ENCODE measurements at regions not wholly inside any gene's neighbourhood (a gene's known extent, or its start where the extent isn't known, plus 50 kb on each side); places are given as distances from the start of the nearest gene placed in this dataset.
"Not testable (repeated sequence)": the region's sequence is repeated elsewhere in the genome, so short reads cannot be mapped to it uniquely, and the experiment has no call there.

DNA sequence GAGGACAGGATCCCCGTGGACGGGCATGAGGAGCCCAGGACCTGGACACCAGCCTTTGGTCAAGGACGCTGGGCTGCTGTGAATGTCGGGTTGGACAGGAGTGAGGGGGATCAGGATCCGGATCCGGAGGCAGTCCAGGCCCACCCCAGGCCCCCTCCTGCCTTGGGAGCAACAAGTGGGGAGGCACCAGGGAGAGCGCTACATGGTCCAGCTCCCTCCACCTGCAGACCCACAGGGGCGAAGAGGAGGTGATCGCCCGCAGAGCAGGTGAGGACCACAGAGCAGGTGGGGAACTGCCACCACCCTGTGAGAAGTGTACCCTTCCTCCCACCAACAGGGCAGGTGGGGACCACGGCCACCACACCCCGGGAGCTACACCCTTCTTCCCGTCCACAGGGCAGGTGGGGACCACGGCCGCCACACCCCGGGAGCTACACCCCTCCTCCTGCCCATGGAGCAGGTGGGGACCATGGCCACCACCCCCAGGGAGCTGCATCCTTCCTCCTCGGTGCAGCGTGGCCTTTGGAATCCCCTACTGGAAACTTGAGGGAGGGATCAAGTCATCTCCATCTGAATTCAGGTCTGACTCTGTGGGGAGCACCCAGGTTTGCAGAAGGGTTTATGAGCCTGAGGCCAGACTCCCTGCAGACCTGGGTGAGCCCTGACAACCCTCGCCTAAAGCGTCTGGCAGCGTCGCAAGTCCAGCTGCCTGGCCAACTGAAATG lies 141.0 kb downstream of the BRD1 start:
- no peak overlapping the region for H3K4me3 ChIP-seq (ENCODE audit: low read depth, low read length)
- TF ChIP-seq MYC (IDR thresholded peaks at IDR 0.05; ENCODE audit: low read depth, low read length), result no peak
- TF ChIP-seq, protein P1, sequence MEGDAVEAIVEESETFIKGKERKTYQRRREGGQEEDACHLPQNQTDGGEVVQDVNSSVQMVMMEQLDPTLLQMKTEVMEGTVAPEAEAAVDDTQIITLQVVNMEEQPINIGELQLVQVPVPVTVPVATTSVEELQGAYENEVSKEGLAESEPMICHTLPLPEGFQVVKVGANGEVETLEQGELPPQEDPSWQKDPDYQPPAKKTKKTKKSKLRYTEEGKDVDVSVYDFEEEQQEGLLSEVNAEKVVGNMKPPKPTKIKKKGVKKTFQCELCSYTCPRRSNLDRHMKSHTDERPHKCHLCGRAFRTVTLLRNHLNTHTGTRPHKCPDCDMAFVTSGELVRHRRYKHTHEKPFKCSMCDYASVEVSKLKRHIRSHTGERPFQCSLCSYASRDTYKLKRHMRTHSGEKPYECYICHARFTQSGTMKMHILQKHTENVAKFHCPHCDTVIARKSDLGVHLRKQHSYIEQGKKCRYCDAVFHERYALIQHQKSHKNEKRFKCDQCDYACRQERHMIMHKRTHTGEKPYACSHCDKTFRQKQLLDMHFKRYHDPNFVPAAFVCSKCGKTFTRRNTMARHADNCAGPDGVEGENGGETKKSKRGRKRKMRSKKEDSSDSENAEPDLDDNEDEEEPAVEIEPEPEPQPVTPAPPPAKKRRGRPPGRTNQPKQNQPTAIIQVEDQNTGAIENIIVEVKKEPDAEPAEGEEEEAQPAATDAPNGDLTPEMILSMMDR (IDR thresholded peaks at IDR 0.05; ENCODE audit: low read depth, low read length), result no peak
- TF ChIP-seq POLR2A (IDR thresholded peaks at IDR 0.05; ENCODE audit: extremely low read depth, insufficient read length), result no peak
- TF ChIP-seq, protein P2, sequence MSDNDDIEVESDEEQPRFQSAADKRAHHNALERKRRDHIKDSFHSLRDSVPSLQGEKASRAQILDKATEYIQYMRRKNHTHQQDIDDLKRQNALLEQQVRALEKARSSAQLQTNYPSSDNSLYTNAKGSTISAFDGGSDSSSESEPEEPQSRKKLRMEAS (IDR thresholded peaks at IDR 0.05; ENCODE audit: low read depth, low read length), result no peak
- DNase-seq (ENCODE audit: low read depth), result no peak

DNA sequence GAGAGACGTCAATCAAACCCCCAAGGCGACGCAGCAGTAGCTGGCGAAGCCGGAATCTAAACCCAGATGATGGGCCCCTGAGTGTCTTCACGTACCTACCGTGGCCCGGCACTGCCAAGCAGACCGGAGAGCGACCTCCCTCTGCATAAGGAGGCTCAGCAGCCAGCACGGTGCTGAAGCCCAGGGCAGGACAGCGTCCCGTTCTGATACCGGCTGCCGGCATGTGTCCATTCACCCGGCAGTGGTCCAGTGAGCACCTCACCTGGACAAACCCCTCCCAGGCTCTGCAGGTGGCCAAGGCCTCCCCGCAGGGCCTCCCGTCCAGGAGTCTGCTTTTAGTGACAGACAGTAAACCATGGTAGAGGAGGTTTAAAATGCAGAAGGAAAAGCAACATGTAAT lies 142.0 kb downstream of the BRD1 start:
- no peak for TF ChIP-seq POLR2A (IDR thresholded peaks at IDR 0.05; ENCODE audit: extremely low read depth, insufficient read length)
- TF ChIP-seq, protein P2 (IDR thresholded peaks at IDR 0.05; ENCODE audit: low read depth, low read length), result no peak
- TF ChIP-seq MYC (IDR thresholded peaks at IDR 0.05; ENCODE audit: low read depth, low read length), result no peak
- no peak overlapping the region for H3K4me3 ChIP-seq (ENCODE audit: low read depth, low read length)

DNA sequence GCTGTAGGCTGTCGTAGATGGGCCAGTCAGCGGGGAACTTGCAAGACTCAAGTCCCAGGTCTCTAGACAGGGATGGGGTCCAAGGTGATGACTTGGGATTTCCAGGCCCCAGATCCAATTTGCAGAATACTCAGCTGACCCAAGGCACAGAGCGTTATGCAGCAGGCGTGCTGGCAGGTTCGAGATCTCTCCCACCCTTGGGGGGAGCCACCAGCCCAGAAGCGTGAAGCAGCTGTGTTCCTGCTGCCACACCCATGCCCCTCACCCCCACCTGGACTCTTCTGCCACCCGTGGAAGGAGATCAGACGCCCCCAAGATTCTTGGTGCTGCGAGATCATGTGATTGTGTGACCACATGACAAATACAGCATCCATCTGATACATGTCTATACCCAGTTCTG lies 142.6 kb downstream of the BRD1 start:
- H3K4me3 ChIP-seq (ENCODE audit: low read depth, low read length), result no peak overlapping the region
- TF ChIP-seq, protein P2 (IDR thresholded peaks at IDR 0.05; ENCODE audit: low read depth, low read length), result no peak
- TF ChIP-seq, protein P1 (IDR thresholded peaks at IDR 0.05; ENCODE audit: low read depth, low read length), result no peak
- TF ChIP-seq MYC (IDR thresholded peaks at IDR 0.05; ENCODE audit: low read depth, low read length) (no peak), POLR2A (IDR thresholded peaks at IDR 0.05; ENCODE audit: extremely low read depth, insufficient read length) (no peak)
- no peak for DNase-seq (ENCODE audit: low read depth)

More for the DNA sequence above, 142.0 kb downstream of the BRD1 start:
- DNase-seq (ENCODE audit: low read depth), result no peak

DNA sequence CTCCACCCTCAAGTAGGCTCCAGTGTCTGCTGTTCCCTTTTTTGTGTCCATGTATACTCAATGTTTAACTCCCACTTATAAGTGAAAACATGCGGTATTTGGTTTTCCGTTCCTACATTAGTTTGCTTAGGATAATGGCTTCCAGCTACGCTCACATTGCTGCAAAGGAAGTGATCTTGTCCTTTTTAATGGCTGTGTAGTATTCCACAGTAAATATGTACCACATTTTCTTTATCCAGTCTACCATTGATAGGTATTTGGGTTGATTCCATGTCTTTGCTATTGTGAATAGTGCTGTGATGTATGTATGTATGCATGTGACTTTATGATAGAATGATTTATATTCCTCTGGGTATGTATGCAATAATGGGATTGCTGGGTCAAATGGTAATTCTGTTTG lies 144.6 kb downstream of the BRD1 start:
- H3K4me3 ChIP-seq (ENCODE audit: low read depth, low read length), result no peak overlapping the region
- DNase-seq (ENCODE audit: low read depth), result no peak
- TF ChIP-seq, protein P2 (IDR thresholded peaks at IDR 0.05; ENCODE audit: low read depth, low read length), result no peak
- TF ChIP-seq POLR2A (IDR thresholded peaks at IDR 0.05; ENCODE audit: extremely low read depth, insufficient read length), result no peak
- TF ChIP-seq MYC (IDR thresholded peaks at IDR 0.05; ENCODE audit: low read depth, low read length), result no peak
- TF ChIP-seq, protein P1 (IDR thresholded peaks at IDR 0.05; ENCODE audit: low read depth, low read length), result no peak

DNA sequence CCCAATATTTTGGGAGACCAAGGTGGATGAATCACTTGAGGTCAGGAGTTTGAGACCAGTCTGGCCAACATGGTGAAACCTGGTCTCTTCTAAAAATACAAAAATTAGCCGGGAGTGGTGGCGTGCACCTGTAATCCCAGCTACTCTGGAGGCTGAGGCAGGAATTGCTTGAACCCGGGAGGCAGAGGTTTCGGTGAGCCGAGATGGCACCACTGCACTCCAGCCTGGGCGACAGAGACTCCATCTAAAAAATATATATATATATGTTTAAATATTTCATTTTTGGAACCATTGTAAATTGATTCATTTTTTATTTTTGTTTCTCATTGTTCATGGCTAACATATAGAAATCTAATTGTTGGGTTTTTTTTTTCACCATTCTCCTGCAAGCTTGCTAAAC lies 146.9 kb downstream of the BRD1 start:
- H3K4me3 ChIP-seq (ENCODE audit: low read depth, low read length); DNase-seq (ENCODE audit: low read depth): not testable (repeated sequence)

DNA sequence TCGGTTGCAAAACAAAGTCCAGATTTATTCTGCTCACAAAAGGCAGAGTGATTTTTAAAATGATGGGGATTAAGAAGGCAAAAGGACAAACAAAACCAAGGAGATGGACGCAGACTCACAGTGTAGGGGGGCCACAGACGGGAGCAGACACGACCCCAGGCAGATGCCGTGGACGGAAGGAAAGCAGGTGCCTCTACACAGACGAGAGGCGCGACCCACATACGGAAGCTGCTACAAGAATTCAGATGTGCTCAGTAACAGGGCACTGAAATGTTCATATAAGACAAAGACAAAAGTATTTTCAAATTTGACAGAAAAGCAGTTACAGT lies 148.9 kb downstream of the BRD1 start:
- TF ChIP-seq MYC (IDR thresholded peaks at IDR 0.05; ENCODE audit: low read depth, low read length), result no peak
- TF ChIP-seq, protein P2 (IDR thresholded peaks at IDR 0.05; ENCODE audit: low read depth, low read length), result no peak
- no peak for TF ChIP-seq POLR2A (IDR thresholded peaks at IDR 0.05; ENCODE audit: extremely low read depth, insufficient read length)
- TF ChIP-seq, protein P1 (IDR thresholded peaks at IDR 0.05; ENCODE audit: low read depth, low read length), result no peak
- no peak for DNase-seq (ENCODE audit: low read depth)
- no peak overlapping the region for H3K4me3 ChIP-seq (ENCODE audit: low read depth, low read length)

All from NB4 (cell line).